ENCODE measurements at regions not wholly inside any gene's neighbourhood (a gene's known extent, or its start where the extent isn't known, plus 50 kb on each side); places are given as distances from the start of the nearest gene placed in this dataset.

GRCh38 chr3:8173892-8174291 is 327.7 kb upstream of the LMCD1 start:
- TF ChIP-seq EZH2 (IDR thresholded peaks at IDR 0.05; ENCODE audit: borderline replicate concordance, low read length) (no peak), CTCF (IDR thresholded peaks at IDR 0.05; ENCODE audit: low read length) (no peak)

Measured in OCI-LY1 (cell line).